Endothelial cell of umbilical vein (primary cell): ENCODE measurements at regions not wholly inside any gene's neighbourhood (a gene's known extent, or its start where the extent isn't known, plus 50 kb on each side); places are given as distances from the start of the nearest gene placed in this dataset.

Experiments used
- BruUV-seq: library from RNA; stranded (reverse); fragments of 400-500 nt; replicated peaks from 2 replicates; lab custom pipeline; 2021; lab: Mats Ljungman, UMichigan
- CTCF ChIA-PET: fragments of 300-600, 350-600 bp; sonication (Branson Sonifier 250); formaldehyde crosslinking; loops from one replicate; lab custom pipeline; 2021; ENCODE audit warnings: antibody characterized with exemption, inconsistent platforms; lab: Charles Lee
- POLR2A ChIA-PET: fragments of 300-600, 350-600 bp; sonication (Branson Sonifier 250); formaldehyde crosslinking; loops from one replicate; lab custom pipeline; 2021; ENCODE audit warnings: antibody characterized with exemption, inconsistent platforms; lab: Charles Lee
- DNase-seq: peaks from one replicate; pipeline ENCODE4 v3.0.0-alpha.2; 2011; ENCODE audit warnings: low read depth, low spot score
- FAIRE-seq: peaks from 2 replicates; lab custom pipeline; 2011; peaks lifted over from hg19 to GRCh38; lab: Jason Lieb, UNC
- H2AFZ ChIP-seq: 2 replicates; pipeline ENCODE4 v1.6.0; 2012; ENCODE audit warnings: low read depth, low read length, control low read depth, inconsistent platforms
- H3K27ac ChIP-seq: 2 replicates; pipeline ENCODE4 v1.5.1; 2011; ENCODE audit warnings: low read depth, mild to moderate bottlenecking, control low read depth, low read length, moderate library complexity; ENCODE audit not compliant: insufficient read depth
- H3K27me3 ChIP-seq, 2 experiments: 2 replicates each; pipeline versions ENCODE4 v1.6.0 to v1.6.1; 2011; ENCODE audit warnings: low read length in 2 of 2, mixed read lengths in 1 of 2; ENCODE audit not compliant: control insufficient read depth in 2 of 2, insufficient read depth in 2 of 2
- H3K36me3 ChIP-seq, 2 experiments: 2 replicates in 1 of 2; 3 replicates in 1 of 2; pipeline ENCODE4 v1.5.1; 2011; ENCODE audit warnings: low read length in 2 of 2, mild to moderate bottlenecking in 1 of 2, moderate library complexity in 1 of 2; ENCODE audit not compliant: control insufficient read depth in 2 of 2, insufficient read depth in 2 of 2; ENCODE audit errors: extremely low read depth in 1 of 2
- H3K4me1 ChIP-seq: 3 replicates; pipeline ENCODE4 v1.5.1; 2011; ENCODE audit warnings: mild to moderate bottlenecking, low read length; ENCODE audit not compliant: control insufficient read depth, insufficient read depth; ENCODE audit errors: extremely low read depth
- H3K4me2 ChIP-seq: 2 replicates; pipeline ENCODE4 v1.6.1; 2011; ENCODE audit warnings: low read length, control low read depth, mixed read lengths; ENCODE audit not compliant: insufficient read depth
- H3K4me3 ChIP-seq, 3 experiments: fragments of 200-600 bp in 1 of 3; sonication (generic), shearing (Covaris generic) in 1 of 3; replicated peaks in 1 of 3; 2 replicates each; pipeline ENCODE4 v1.5.1; 2011 to 2016; ENCODE audit warnings: control low read depth in 3 of 3, low read length in 3 of 3, mild to moderate bottlenecking in 2 of 3, inconsistent platforms in 1 of 3, low read depth in 1 of 3, moderate library complexity in 1 of 3; ENCODE audit not compliant: insufficient read depth in 1 of 3
- H3K79me2 ChIP-seq: 2 replicates; pipeline ENCODE4 v1.6.0; 2012; ENCODE audit warnings: low read length, inconsistent platforms; ENCODE audit not compliant: control insufficient read depth, insufficient read depth
- H3K9ac ChIP-seq: replicated peaks from 2 replicates; pipeline ENCODE3; 2011; ENCODE audit warnings: low read length, control low read depth; ENCODE audit not compliant: insufficient read depth; ENCODE audit errors: extremely low read depth
- H3K9me1 ChIP-seq: replicated peaks from 3 replicates; pipeline ENCODE4 v1.6.0; 2011; ENCODE audit warnings: mild to moderate bottlenecking, low read length; ENCODE audit not compliant: control insufficient read depth, insufficient read depth; ENCODE audit errors: extremely low read depth
- H3K9me3 ChIP-seq: replicated peaks from 2 replicates; pipeline ENCODE4 v1.5.1; 2012; ENCODE audit warnings: low read length, inconsistent platforms; ENCODE audit not compliant: control insufficient read depth, insufficient read depth
- H4K20me1 ChIP-seq: replicated peaks from 2 replicates; pipeline ENCODE3; 2011; ENCODE audit warnings: mild to moderate bottlenecking, low read length; ENCODE audit not compliant: control insufficient read depth, insufficient read depth; ENCODE audit errors: extremely low read depth
- EZH2 ChIP-seq: IDR thresholded peaks from 2 replicates; pipeline ENCODE4 v1.6.1; 2012; ENCODE audit warnings: borderline replicate concordance, low read depth, mild to moderate bottlenecking, moderate library complexity, low read length, inconsistent platforms; ENCODE audit not compliant: severe bottlenecking
- FOS ChIP-seq: IDR thresholded peaks from 2 replicates; pipeline ENCODE4 v1.6.1; 2011; ENCODE audit warnings: mild to moderate bottlenecking, low read length, moderate library complexity, borderline replicate concordance; ENCODE audit not compliant: insufficient read depth
- GATA2 ChIP-seq: IDR thresholded peaks from 2 replicates; pipeline ENCODE4 v1.7.0; 2011; ENCODE audit warnings: low read depth, mild to moderate bottlenecking, moderate library complexity, mixed read lengths, low read length; ENCODE audit not compliant: insufficient read length, insufficient read depth
- JUN ChIP-seq: IDR thresholded peaks from 2 replicates; pipeline ENCODE4 v1.6.1; 2011; ENCODE audit warnings: borderline replicate concordance, low read depth; ENCODE audit not compliant: insufficient read length, insufficient read depth
- MYC ChIP-seq: IDR thresholded peaks from one replicate; pipeline ENCODE4 v1.6.1; 2011; ENCODE audit warnings: mild to moderate bottlenecking, low read depth, low read length
- POLR2A ChIP-seq: IDR thresholded peaks from 2 replicates; pipeline ENCODE4 v1.6.1; 2012; ENCODE audit warnings: low read depth, mild to moderate bottlenecking, control low read depth, low read length
- POLR2AphosphoS5 ChIP-seq: IDR thresholded peaks from 2 replicates; pipeline ENCODE4 v1.6.1; 2012; ENCODE audit warnings: low read depth, mild to moderate bottlenecking, control low read depth, low read length, moderate library complexity; ENCODE audit not compliant: insufficient read depth
- dilution Hi-C: fragments of 300-500 bp; cut with MboI; formaldehyde crosslinking; loops from one replicate; pipeline ENCODE4 v1.15.0; 2019; ENCODE audit warnings: low sequenced_read_pairs; ENCODE audit not compliant: extremely low pct_ligation_motif_present
- intact Hi-C: fragments of 100-400 bp; cut with micrococcal nuclease; formaldehyde crosslinking; loops from one replicate; pipeline ENCODE4 v1.10.0; 2022
- TF ChIP-seq, protein P1 (sequence below): IDR thresholded peaks from 2 replicates; pipeline ENCODE4 v1.6.1; 2011; ENCODE audit not compliant: insufficient read depth, insufficient read length
- TF ChIP-seq, protein P2 (sequence below), 2 donors: IDR thresholded peaks; 1 replicate in 1 of 2; 2 replicates in 1 of 2; pipeline ENCODE4 v1.5.1; 2011; ENCODE audit warnings: low read length in 2 of 2, mild to moderate bottlenecking in 2 of 2, moderate library complexity in 2 of 2, control low read depth in 1 of 2, inconsistent platforms in 1 of 2, low read depth in 1 of 2; ENCODE audit not compliant: insufficient read depth in 1 of 2; ENCODE audit errors: extremely low read depth in 1 of 2

DNA sequence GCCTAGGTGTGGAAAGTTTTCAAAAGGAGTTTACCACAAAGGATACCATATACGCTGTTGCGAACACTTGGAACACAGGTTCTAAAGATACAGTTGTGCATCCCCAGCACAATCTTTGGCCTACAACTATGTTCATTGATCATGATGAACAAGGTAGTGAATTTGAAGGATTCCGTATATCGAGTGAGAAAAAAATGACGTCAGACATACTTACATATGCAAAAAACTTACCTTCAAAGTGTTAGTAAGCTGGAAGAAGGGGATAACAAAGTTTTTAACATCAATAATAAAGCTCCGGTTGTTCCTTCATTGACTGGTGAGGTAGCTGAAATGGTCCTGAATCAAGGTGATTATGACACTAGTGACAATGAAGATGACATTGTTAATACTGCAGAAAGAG, 133.9 kb upstream of the PDE3A start:
- Histone ChIP-seq H3K4me1 (no peaks in the 10 kb centered on the region), H2AFZ (no peak overlapping the region), H3K27me3 (no peaks in the 10 kb centered on the region), H3K4me3 (no peak overlapping the region), H3K79me2 (no peaks in the 10 kb centered on the region), H3K9me1 (no peaks in the 10 kb centered on the region), H3K27ac (no peak overlapping the region), H3K36me3 (no peaks in the 10 kb centered on the region), H4K20me1 (no peaks in the 10 kb centered on the region), H3K9ac (no peak overlapping the region), H3K9me3 (no peaks in the 10 kb centered on the region), H3K4me2 (no peak overlapping the region)
- ChIA-PET POLR2A (no interaction called here), CTCF (no interaction called here)
- intact Hi-C loops (no loop called here), dilution Hi-C loops (no loop called here)
- BruUV-seq = no TSS peak
- TF ChIP-seq JUN (no peak), FOS (no peak), POLR2A (no peak), EZH2 (no peak), POLR2AphosphoS5 (no peak), GATA2 (no peak), MYC (no peak)
- TF ChIP-seq, protein P1, sequence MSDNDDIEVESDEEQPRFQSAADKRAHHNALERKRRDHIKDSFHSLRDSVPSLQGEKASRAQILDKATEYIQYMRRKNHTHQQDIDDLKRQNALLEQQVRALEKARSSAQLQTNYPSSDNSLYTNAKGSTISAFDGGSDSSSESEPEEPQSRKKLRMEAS = no peak
- TF ChIP-seq, protein P2, sequence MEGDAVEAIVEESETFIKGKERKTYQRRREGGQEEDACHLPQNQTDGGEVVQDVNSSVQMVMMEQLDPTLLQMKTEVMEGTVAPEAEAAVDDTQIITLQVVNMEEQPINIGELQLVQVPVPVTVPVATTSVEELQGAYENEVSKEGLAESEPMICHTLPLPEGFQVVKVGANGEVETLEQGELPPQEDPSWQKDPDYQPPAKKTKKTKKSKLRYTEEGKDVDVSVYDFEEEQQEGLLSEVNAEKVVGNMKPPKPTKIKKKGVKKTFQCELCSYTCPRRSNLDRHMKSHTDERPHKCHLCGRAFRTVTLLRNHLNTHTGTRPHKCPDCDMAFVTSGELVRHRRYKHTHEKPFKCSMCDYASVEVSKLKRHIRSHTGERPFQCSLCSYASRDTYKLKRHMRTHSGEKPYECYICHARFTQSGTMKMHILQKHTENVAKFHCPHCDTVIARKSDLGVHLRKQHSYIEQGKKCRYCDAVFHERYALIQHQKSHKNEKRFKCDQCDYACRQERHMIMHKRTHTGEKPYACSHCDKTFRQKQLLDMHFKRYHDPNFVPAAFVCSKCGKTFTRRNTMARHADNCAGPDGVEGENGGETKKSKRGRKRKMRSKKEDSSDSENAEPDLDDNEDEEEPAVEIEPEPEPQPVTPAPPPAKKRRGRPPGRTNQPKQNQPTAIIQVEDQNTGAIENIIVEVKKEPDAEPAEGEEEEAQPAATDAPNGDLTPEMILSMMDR (IDR thresholded peaks at IDR 0.05; ENCODE audit: extremely low read depth in 1 of 2, insufficient read depth in 1 of 2, low read depth in 1 of 2, low read length in 2 of 2) = no peak
- FAIRE-seq (no peak), DNase-seq (no peak)
